Amniotic epithelial cell (primary cell): ENCODE measurements at regions not wholly inside any gene's neighbourhood (a gene's known extent, or its start where the extent isn't known, plus 50 kb on each side); places are given as distances from the start of the nearest gene placed in this dataset.
"Not testable (repeated sequence)": the region's sequence is repeated elsewhere in the genome, so short reads cannot be mapped to it uniquely, and the experiment has no call there.

ENCODE experiments used
- DNase-seq: peaks from one replicate; pipeline ENCODE4 v3.0.0-alpha.2; 2010; ENCODE audit warnings: low read depth

- DNase-seq = no peak
These were observed 321.3 kb upstream of the USP24 start for GRCh38 chr1:55536545-55536865.

GRCh38 chr1:55535724-55536544 lies 320.8 kb upstream of the USP24 start:
- DNase-seq = no peak

- DNase-seq = no peak
These were observed 319.5 kb upstream of the USP24 start for GRCh38 chr1:55534565-55535121.

- peak; percentile 63 for DNase-seq
These were observed 316.5 kb upstream of the USP24 start for GRCh38 chr1:55531644-55532043.

- DNase-seq = no peak
These were observed 315.8 kb upstream of the USP24 start for GRCh38 chr1:55530749-55531478.

- no peak for DNase-seq
These were observed 313.9 kb upstream of the USP24 start for GRCh38 chr1:55529017-55529416.

- no peak for DNase-seq
These were observed 312.7 kb upstream of the USP24 start for GRCh38 chr1:55527831-55528230.

- no peak for DNase-seq
These were observed 311.6 kb upstream of the USP24 start for GRCh38 chr1:55526716-55527115.

- DNase-seq = no peak
These were observed 308.8 kb upstream of the USP24 start for GRCh38 chr1:55524006-55524405.

- no peak for DNase-seq
These were observed 307.8 kb upstream of the USP24 start for GRCh38 chr1:55522982-55523381.

- no peak for DNase-seq
These were observed 307.3 kb upstream of the USP24 start for GRCh38 chr1:55522353-55522903.

- no peak for DNase-seq
These were observed 305.7 kb upstream of the USP24 start for GRCh38 chr1:55520861-55521260.

GRCh38 chr1:55519937-55520683 lies 304.9 kb upstream of the USP24 start:
- DNase-seq = no peak

- DNase-seq = no peak
These were observed 304.1 kb upstream of the USP24 start for GRCh38 chr1:55519276-55519675.

GRCh38 chr1:55517036-55517435 lies 301.9 kb upstream of the USP24 start:
- no peak for DNase-seq

GRCh38 chr1:55514571-55514970 lies 299.4 kb upstream of the USP24 start:
- not testable (repeated sequence) for DNase-seq

GRCh38 chr1:55512466-55512865 lies 297.3 kb upstream of the USP24 start:
- no peak for DNase-seq

- no peak for DNase-seq
These were observed 292.4 kb upstream of the USP24 start for GRCh38 chr1:55507578-55507931.

GRCh38 chr1:55506740-55507577 lies 291.8 kb upstream of the USP24 start:
- DNase-seq = no peak

GRCh38 chr1:55505326-55505725 lies 290.2 kb upstream of the USP24 start:
- no peak for DNase-seq

GRCh38 chr1:55504306-55504731 lies 289.2 kb upstream of the USP24 start:
- DNase-seq = no peak
